ENCODE measurements at regions not wholly inside any gene's neighbourhood (a gene's known extent, or its start where the extent isn't known, plus 50 kb on each side); places are given as distances from the start of the nearest gene placed in this dataset.

DNA sequence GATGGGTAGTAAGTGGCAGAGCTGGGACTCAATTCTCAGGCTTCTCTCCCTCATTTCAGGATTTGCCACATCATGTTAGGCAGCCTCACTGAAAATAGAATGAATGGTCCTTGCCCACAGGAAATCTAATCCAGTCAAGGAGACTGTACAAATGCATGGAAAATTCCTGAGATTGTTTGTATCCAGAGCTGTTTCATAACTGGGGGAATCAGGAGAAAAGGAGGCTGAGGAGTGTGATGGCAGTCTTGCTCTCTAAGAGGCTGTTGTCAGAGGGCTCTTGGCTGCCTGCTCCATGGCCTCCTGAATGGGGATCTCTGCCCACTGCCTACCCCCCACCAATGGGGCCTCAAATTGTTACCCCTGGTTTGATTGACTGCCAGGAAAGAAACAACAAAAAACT lies 141.9 kb upstream of the TNR start:
- no peak for DNase-seq (ENCODE audit: low read depth, low spot score)
- Histone ChIP-seq H3K9me1 (ENCODE audit: control insufficient read depth, extremely low read depth, insufficient read depth, low read length) (no peaks in the 10 kb centered on the region), H3K9me3 (ENCODE audit: control insufficient read depth, low read depth, low read length) (no peaks in the 10 kb centered on the region), H3K27me3 (ENCODE audit: control insufficient read depth, extremely low read depth, insufficient read depth, low read length) (no peaks in the 10 kb centered on the region), H3K4me3 (ENCODE audit: control insufficient read depth in 2 of 3, extremely low read depth in 1 of 3, insufficient read depth in 2 of 3, low read depth in 1 of 3, low read length in 3 of 3) (no peak overlapping the region), H2AFZ (ENCODE audit: control insufficient read depth, low read length) (no peak overlapping the region), H3K9ac (ENCODE audit: control insufficient read depth, extremely low read depth, insufficient read depth, low read length) (no peak overlapping the region), H4K20me1 (ENCODE audit: control insufficient read depth, extremely low read depth, insufficient read depth, low read length) (no peaks in the 10 kb centered on the region), H3K27ac (ENCODE audit: control insufficient read depth, insufficient read depth, low read length) (no peak overlapping the region), H3K4me1 (ENCODE audit: control insufficient read depth, extremely low read depth, insufficient read depth, low read length) (no peaks in the 10 kb centered on the region), H3K36me3 (ENCODE audit: control insufficient read depth in 2 of 2, extremely low read depth in 1 of 2, insufficient read depth in 2 of 2, low read length in 2 of 2) (no peaks in the 10 kb centered on the region), H3K4me2 (ENCODE audit: control insufficient read depth, extremely low read depth, insufficient read depth, low read depth, low read length) (no peak overlapping the region), H3K79me2 (ENCODE audit: control insufficient read depth, insufficient read depth, low read length) (no peaks in the 10 kb centered on the region)
- dilution Hi-C loops (cut with MboI; ENCODE audit: extremely low pct_ligation_motif_present, low sequenced_read_pairs) = no loop called here
- FAIRE-seq = no peak
- TF ChIP-seq, protein P1, sequence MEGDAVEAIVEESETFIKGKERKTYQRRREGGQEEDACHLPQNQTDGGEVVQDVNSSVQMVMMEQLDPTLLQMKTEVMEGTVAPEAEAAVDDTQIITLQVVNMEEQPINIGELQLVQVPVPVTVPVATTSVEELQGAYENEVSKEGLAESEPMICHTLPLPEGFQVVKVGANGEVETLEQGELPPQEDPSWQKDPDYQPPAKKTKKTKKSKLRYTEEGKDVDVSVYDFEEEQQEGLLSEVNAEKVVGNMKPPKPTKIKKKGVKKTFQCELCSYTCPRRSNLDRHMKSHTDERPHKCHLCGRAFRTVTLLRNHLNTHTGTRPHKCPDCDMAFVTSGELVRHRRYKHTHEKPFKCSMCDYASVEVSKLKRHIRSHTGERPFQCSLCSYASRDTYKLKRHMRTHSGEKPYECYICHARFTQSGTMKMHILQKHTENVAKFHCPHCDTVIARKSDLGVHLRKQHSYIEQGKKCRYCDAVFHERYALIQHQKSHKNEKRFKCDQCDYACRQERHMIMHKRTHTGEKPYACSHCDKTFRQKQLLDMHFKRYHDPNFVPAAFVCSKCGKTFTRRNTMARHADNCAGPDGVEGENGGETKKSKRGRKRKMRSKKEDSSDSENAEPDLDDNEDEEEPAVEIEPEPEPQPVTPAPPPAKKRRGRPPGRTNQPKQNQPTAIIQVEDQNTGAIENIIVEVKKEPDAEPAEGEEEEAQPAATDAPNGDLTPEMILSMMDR (optimal IDR thresholded peaks at IDR 0.05 in 1 of 3, IDR thresholded peaks at IDR 0.05 in 1 of 3, conservative IDR thresholded peaks at IDR 0.05 in 1 of 3; ENCODE audit: extremely low read depth in 1 of 3, insufficient read depth in 2 of 3, low read length in 3 of 3) = no peak
- TF ChIP-seq EZH2 (IDR thresholded peaks at IDR 0.05; ENCODE audit: low read length) = no peak

DNA sequence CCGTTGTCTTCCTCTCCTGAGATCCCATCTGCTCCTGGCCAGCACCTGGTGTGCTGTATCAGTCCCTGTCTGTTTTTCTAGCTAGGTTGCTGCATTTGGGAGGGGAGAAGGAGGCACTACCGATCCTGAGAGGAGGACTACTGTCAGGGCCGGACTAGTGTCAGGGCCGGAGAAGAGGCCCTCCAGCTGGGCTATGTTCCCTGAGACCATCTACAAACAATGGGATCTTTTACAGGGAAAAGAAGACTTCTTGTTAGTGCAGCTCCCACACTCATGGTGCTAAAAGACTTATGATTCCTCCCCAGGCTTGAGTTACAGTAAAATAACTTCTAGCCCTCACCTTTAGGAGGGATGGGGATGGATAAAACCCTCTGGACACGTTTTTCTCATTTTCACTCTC lies 141.0 kb upstream of the TNR start:
- no peaks in the 10 kb centered on the region for H3K36me3 ChIP-seq (ENCODE audit: control insufficient read depth in 2 of 2, extremely low read depth in 1 of 2, insufficient read depth in 2 of 2, low read length in 2 of 2)
- no peak overlapping the region for H3K4me2 ChIP-seq (ENCODE audit: control insufficient read depth, extremely low read depth, insufficient read depth, low read depth, low read length)
- no peak overlapping the region for H3K4me3 ChIP-seq (ENCODE audit: control insufficient read depth in 2 of 3, extremely low read depth in 1 of 3, insufficient read depth in 2 of 3, low read depth in 1 of 3, low read length in 3 of 3)
- DNase-seq (ENCODE audit: low read depth, low spot score) (no peak), FAIRE-seq (no peak)
- TF ChIP-seq, protein P1 (optimal IDR thresholded peaks at IDR 0.05 in 1 of 3, IDR thresholded peaks at IDR 0.05 in 1 of 3, conservative IDR thresholded peaks at IDR 0.05 in 1 of 3; ENCODE audit: extremely low read depth in 1 of 3, insufficient read depth in 2 of 3, low read length in 3 of 3) = no peak
- TF ChIP-seq EZH2 (IDR thresholded peaks at IDR 0.05; ENCODE audit: low read length) = no peak
- H3K9me3 ChIP-seq (ENCODE audit: control insufficient read depth, low read depth, low read length) = no peaks in the 10 kb centered on the region
- no peaks in the 10 kb centered on the region for H3K27me3 ChIP-seq (ENCODE audit: control insufficient read depth, extremely low read depth, insufficient read depth, low read length)
- H3K9me1 ChIP-seq (ENCODE audit: control insufficient read depth, extremely low read depth, insufficient read depth, low read length) = no peaks in the 10 kb centered on the region
- no peak overlapping the region for H2AFZ ChIP-seq (ENCODE audit: control insufficient read depth, low read length)
- dilution Hi-C loops (cut with MboI; ENCODE audit: extremely low pct_ligation_motif_present, low sequenced_read_pairs) = no loop called here
- no peak overlapping the region for H3K27ac ChIP-seq (ENCODE audit: control insufficient read depth, insufficient read depth, low read length)
- H3K9ac ChIP-seq (ENCODE audit: control insufficient read depth, extremely low read depth, insufficient read depth, low read length) = no peak overlapping the region
- H3K4me1 ChIP-seq (ENCODE audit: control insufficient read depth, extremely low read depth, insufficient read depth, low read length) = no peaks in the 10 kb centered on the region
- no peaks in the 10 kb centered on the region for H3K79me2 ChIP-seq (ENCODE audit: control insufficient read depth, insufficient read depth, low read length)
- no peaks in the 10 kb centered on the region for H4K20me1 ChIP-seq (ENCODE audit: control insufficient read depth, extremely low read depth, insufficient read depth, low read length)
